ENCODE measurements at regions not wholly inside any gene's neighbourhood (a gene's known extent, or its start where the extent isn't known, plus 50 kb on each side); places are given as distances from the start of the nearest gene placed in this dataset.
"Not testable (repeated sequence)": the region's sequence is repeated elsewhere in the genome, so short reads cannot be mapped to it uniquely, and the experiment has no call there.

- DNase-seq, result no peak
These were observed 104.2 kb upstream of the TET2 start for GRCh38 chr4:105042451-105042850.

GRCh38 chr4:105050896-105051295, 95.8 kb upstream of the TET2 start:
- DNase-seq, result no peak

- peak in 1 of 51 donors; percentile 3 for DNase-seq
These were observed 89.1 kb upstream of the TET2 start for GRCh38 chr4:105057370-105058105.

DNA sequence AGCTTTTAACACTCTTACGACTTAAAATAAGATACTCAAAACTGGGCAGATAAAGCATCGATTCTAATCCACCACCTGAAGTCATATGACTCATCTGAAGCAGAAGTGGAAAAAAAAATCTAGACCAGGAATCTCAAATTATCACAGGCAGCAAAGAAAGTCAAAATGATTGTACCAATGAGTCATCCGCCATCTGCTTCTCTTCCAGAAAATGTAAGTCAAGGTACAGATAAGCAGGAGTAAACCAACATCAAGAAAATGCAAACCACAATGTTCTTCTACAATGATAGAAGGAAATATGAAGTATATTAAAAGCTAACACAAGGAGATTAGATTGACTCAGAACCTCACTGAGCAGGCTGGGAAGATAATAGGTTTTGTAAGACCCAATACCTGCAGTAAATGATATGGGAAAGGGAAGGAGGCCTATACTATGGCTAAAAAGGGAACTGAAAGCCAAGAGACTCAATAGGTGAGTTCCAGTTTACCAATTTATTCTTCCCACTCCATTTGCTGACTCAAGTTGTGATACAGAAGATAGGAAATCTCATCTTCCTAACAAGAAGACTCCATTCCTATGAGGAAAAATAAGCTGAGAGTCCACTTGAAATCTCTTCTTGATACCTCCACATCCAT, 88.4 kb upstream of the TET2 start:
- DNase-seq, result no peak

- no peak for DNase-seq
These were observed 87.3 kb upstream of the TET2 start for GRCh38 chr4:105059337-105059736.

DNA sequence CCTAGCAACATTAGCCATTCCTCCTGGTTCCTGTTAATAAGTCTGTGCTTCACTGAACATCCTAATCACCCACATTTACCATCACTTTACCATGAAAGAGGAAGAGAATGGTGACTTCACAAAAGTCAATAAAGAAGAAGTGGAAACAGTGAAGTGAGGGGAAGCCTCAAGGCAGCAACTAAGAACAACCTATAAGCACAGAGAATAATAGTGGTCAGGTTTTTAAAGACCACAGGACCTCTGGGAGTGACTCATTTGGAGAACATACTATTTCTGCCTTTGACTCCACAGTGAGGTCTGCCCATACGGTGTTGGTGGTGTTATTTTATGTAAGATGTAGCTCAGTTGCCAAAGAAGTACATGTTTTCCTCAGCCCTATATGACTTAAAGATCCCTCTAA, 86.0 kb upstream of the TET2 start:
- no peak for DNase-seq

DNA sequence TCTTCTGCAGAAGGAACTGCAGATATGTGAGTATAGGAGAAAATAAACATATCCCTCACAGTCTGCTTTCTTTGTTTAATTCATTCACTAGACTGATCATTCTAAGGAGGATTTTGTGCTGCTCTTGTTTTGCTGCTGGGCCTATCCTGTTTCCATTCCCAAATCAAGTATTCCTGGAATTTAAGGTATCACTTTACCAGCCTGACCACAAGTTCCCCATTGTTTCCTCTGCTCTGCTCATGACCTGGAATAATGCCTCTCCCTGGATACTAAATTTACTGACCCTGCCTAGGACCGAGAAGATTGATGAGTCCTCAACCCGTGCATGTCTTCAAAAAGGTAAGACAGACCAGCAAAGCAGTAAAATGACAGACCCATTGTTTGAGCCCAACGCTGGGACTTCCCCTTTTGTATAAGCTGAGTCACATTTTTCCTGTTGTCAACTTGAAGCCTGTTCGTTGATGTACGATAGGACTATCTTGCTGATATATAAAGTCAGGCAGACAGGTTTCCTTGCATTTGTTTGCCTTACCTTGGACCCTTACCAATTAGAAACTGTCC, 85.5 kb upstream of the TET2 start:
- DNase-seq, result peak in 2 of 51 donors; percentile 1 to 4

GRCh38 chr4:105061731-105062130, 84.9 kb upstream of the TET2 start:
- DNase-seq, result no peak

- DNase-seq, result no peak
These were observed 80.3 kb upstream of the TET2 start for GRCh38 chr4:105066401-105066800.

- no peak for DNase-seq
These were observed 79.2 kb upstream of the TET2 start for GRCh38 chr4:105067431-105067830.

DNA sequence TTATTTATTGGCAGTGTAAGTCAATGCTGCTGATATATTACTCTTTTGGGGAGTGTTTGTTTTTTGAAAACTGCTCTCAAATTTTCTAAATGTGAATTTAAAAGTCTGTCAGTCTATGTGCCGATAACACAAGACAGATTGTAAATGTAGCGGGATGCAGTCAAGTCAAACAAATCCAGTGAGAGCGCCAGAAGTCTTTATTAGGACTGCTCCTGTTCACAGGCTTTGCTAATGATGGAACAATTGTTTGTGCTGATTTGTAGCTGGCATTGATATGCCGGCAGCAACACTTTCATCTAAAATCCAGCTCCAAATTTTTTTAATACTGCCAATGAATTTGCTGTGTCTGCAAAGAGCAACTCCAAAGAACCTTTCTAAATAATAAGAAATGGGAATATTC, 78.7 kb upstream of the TET2 start:
- DNase-seq, result no peak

DNA sequence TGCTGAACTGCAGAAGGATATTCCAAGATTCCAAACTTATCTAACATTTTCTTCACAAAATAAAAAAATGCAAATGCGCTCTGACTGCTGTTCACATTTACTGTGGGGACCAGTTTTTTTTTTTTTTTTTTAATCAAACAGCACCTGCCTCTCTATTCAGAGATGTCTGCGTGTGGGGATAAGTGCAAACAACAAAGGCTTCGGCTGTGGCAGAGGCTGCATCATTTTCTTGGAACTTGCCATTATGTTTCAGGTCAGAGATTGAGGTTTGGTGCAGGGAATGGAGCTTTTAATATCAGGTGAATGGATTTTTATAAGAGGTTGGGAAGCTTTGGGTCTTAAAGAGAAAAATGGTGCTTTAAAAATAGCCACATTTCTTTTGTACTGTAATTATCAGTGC, 78.2 kb upstream of the TET2 start:
- no peak for DNase-seq

- not testable (repeated sequence) for DNase-seq
These were observed 74.6 kb upstream of the TET2 start for GRCh38 chr4:105072095-105072494.

- DNase-seq, result no peak
These were observed 72.6 kb upstream of the TET2 start for GRCh38 chr4:105074097-105074496.

DNA sequence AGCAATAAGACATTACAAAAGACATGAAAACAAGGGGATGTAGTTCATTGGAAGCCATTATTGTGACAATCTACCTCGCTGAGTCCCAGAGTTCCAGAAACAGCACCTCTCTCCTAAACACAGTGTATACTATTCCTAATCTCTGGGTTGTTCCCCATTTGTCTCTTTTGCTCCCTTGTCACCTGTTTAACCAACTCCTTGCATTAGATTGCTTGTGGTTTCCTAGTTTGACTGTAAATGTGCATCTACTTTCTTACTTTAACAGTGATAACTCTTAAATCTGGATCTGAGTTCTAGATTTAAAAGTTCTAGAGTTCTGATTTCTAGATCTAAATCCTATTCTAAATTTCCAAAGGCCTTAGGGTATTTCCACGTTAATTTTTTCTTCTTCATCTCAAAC, 71.6 kb upstream of the TET2 start:
- no peak for DNase-seq

DNA sequence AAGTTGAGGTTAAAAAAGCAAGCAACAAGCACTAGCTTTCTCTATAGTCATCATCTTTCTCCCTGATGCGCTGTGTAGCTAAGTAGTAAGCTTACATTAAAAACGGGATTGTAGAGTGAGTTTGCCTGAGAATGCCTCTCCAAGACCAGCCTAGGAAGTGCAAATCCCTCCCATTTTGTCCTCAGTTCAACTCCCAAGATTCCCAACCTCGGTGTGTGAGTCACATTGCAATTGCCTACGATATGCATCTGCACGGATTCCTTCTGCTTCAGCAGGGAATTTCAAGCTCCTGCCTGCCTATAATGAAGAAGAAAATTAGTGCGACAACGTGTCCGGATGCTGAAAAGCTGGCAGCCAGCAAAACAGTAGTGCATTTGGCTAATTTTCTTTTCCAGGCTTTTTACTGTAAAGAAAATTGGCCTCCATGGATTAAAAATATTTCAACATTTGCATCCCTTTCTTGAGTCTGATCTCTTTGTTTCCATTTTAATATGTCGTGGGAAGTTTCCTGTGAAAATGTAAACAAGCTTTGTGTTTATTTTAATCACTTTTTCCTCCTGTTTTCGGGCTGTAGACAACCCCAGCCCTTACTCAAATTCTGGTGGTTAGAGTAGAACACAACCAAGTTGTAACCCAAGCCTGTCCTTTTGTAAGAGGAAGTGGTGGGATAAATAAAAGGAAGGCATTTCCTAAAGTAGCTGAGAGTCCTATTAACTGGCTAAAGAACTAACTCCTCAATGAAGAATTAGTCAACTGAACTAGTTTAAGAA, 58.4 kb upstream of the TET2 start:
- DNase-seq, result peak in 8 of 51 donors; percentile 0 to 11 (median 4)

DNA sequence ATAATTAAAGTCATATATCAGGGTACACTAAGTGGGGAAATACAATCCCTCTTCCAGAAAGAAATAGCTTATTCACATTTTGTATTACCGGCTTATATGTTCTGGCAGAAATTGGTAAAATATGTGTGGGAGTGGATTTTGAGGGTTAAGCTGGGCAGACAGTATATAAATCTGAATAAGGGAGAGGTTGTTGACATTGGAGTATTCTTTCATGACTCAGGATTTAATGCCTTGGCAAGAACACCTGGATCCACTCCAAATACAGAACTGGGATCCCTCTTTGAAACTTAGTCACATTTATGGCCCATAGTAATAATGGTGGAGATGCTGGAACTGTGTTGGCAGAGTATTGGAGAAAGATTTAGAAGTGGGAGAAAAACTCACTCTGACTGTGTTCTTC, 54.3 kb upstream of the TET2 start:
- no peak for DNase-seq

- no peak for DNase-seq
These were observed 53.9 kb upstream of the TET2 start for GRCh38 chr4:105092768-105093167.

GRCh38 chr4:105093975-105094374, 52.7 kb upstream of the TET2 start:
- DNase-seq, result no peak

All from hypothalamus (tissue), 51 donors.